GM12878 (cell line): ENCODE measurements at regions not wholly inside any gene's neighbourhood (a gene's known extent, or its start where the extent isn't known, plus 50 kb on each side); places are given as distances from the start of the nearest gene placed in this dataset.

Experiments
- ATAC-seq: fragments of 200-7000 bp; cut with Tn5 transposase; 3 replicates; pipeline ENCODE4 v1.9.1; 2020; ENCODE audit warnings: mild to moderate bottlenecking, moderate library complexity
- BruUV-seq: library from RNA; stranded (reverse); fragments of 400-500 nt; replicated peaks from 2 replicates; lab custom pipeline; 2021; lab: Mats Ljungman, UMichigan
- CTCF ChIA-PET: fragments of 300-600 bp; sonication (Branson Sonifier 250); formaldehyde crosslinking; extraction: SDS; loops from one replicate; lab custom pipeline; 2021; ENCODE audit warnings: inconsistent platforms; lab: Yijun Ruan, JAX
- POLR2A ChIA-PET: fragments of 350-600 bp; formaldehyde crosslinking; extraction: SDS; loops from one replicate; lab custom pipeline; 2021; ENCODE audit warnings: inconsistent platforms; lab: Charles Lee
- RAD21 ChIA-PET: fragments of 300-600 bp; sonication (Branson Sonifier 250); formaldehyde crosslinking; loops from one replicate; lab custom pipeline; 2023; ENCODE audit warnings: antibody characterized with exemption; ENCODE audit not compliant: unreplicated experiment; lab: Charles Lee
- SMC1A ChIA-PET: fragments of 300-600 bp; sonication (Branson Sonifier 250); formaldehyde crosslinking; loops from one replicate; lab custom pipeline; 2023; ENCODE audit not compliant: unreplicated experiment, uncharacterized antibody; lab: Charles Lee
- DNase-seq: peaks from one replicate; pipeline ENCODE4 v3.0.0-alpha.2; 2011; ENCODE audit warnings: low read depth, low spot score
- FAIRE-seq: peaks from 3 replicates; lab custom pipeline; 2011; peaks lifted over from hg19 to GRCh38; lab: Jason Lieb, UNC
- H2AFZ ChIP-seq: 2 replicates; pipeline ENCODE4 v1.6.0; 2011; ENCODE audit warnings: low read depth, low read length, control low read depth; ENCODE audit not compliant: control insufficient read depth
- H3K27ac ChIP-seq: 2 replicates; pipeline ENCODE4 v1.5.1; 2011; ENCODE audit warnings: control low read depth; ENCODE audit not compliant: control insufficient read depth, insufficient read depth
- H3K27me3 ChIP-seq, 2 experiments: replicated peaks in 1 of 2; 2 replicates each; pipeline versions ENCODE4 v1.6.0 to v1.6.1; 2011; ENCODE audit warnings: low read length in 1 of 2; ENCODE audit not compliant: control insufficient read depth in 2 of 2, insufficient read depth in 2 of 2
- H3K36me3 ChIP-seq, 2 experiments: 2 replicates each; pipeline ENCODE4 v1.5.1; 2011; ENCODE audit warnings: low read length in 1 of 2; ENCODE audit not compliant: control insufficient read depth in 2 of 2, insufficient read depth in 2 of 2
- H3K4me1 ChIP-seq: 2 replicates; pipeline ENCODE4 v1.6.1; 2011; ENCODE audit warnings: mild to moderate bottlenecking, low read length, moderate library complexity, mixed read lengths; ENCODE audit not compliant: control insufficient read depth, insufficient read depth
- H3K4me2 ChIP-seq: 2 replicates; pipeline ENCODE4 v1.6.0; 2011; ENCODE audit warnings: control low read depth; ENCODE audit not compliant: control insufficient read depth, insufficient read depth
- H3K4me3 ChIP-seq: fragments of 200-600 bp; sonication (generic); 2 replicates; pipeline ENCODE4 v1.5.1; 2016
- H3K79me2 ChIP-seq: 2 replicates; pipeline ENCODE4 v1.6.0; 2011; ENCODE audit warnings: low read length; ENCODE audit not compliant: control insufficient read depth, insufficient read depth
- H3K9ac ChIP-seq: 2 replicates; pipeline ENCODE4 v1.8.0; 2011; ENCODE audit warnings: low read length, control low read depth, mixed read lengths; ENCODE audit not compliant: control insufficient read depth, insufficient read depth
- H3K9me3 ChIP-seq: replicated peaks from 3 replicates; pipeline ENCODE4 v1.5.1; 2011; ENCODE audit warnings: mild to moderate bottlenecking, low read length; ENCODE audit not compliant: control insufficient read depth, insufficient read depth
- H4K20me1 ChIP-seq: 2 replicates; pipeline ENCODE4 v1.6.0; 2011; ENCODE audit not compliant: control insufficient read depth, insufficient read depth
- BHLHE40 ChIP-seq, 2 experiments: fragments of 450-650 bp in 1 of 2; IDR thresholded peaks; 2 replicates each; pipeline ENCODE4 v1.6.1; 2011 to 2017; ENCODE audit warnings: low read depth in 2 of 2, borderline replicate concordance in 1 of 2, improper control_type of control experiment in 1 of 2, low read length in 1 of 2, mild to moderate bottlenecking in 1 of 2
- CBX5 ChIP-seq: sonication (generic); IDR thresholded peaks from 2 replicates; pipeline ENCODE4 v1.6.1; 2016; ENCODE audit warnings: low read depth, moderate library complexity, mild to moderate bottlenecking, inconsistent platforms
- ESRRA ChIP-seq: IDR thresholded peaks from 2 replicates; pipeline ENCODE4 v1.6.1; 2012; ENCODE audit warnings: mild to moderate bottlenecking, low read length, improper control_type of control experiment
- HDGF ChIP-seq: fragments of 450-650 bp; IDR thresholded peaks from 2 replicates; pipeline ENCODE4 v1.6.1; 2016; ENCODE audit warnings: antibody characterized with exemption
- RELA ChIP-seq: fragments of 450-650 bp; IDR thresholded peaks from 2 replicates; pipeline ENCODE4 v1.8.0; 2014; ENCODE audit warnings: borderline replicate concordance; ENCODE audit not compliant: partially characterized antibody
- SREBF1 ChIP-seq: IDR thresholded peaks from 2 replicates; pipeline ENCODE4 v1.6.1; 2012; ENCODE audit warnings: mild to moderate bottlenecking, low read length
- ZNF24 ChIP-seq: fragments of 450-650 bp; IDR thresholded peaks from 2 replicates; pipeline ENCODE4 v1.6.1; 2017; ENCODE audit warnings: antibody characterized with exemption, mild to moderate bottlenecking
- WGBS: methylation state at CpG from one replicate; pipeline ENCODE4 v1.1.6; 2016; ENCODE audit warnings: low lambda C conversion rate; ENCODE audit not compliant: insufficient replicate concordance, insufficient coverage; ENCODE audit errors: missing lambda C conversion rate; 5-methylcytosine and 5-hydroxymethylcytosine counted together
- in situ Hi-C: fragments of 300-500 bp; cut with MboI; formaldehyde crosslinking; loops from 9 replicates; pipeline ENCODE4 v1.14.3; 2018; ENCODE audit warnings: mixed read lengths
- intact Hi-C: fragments of 100-400 bp; cut with micrococcal nuclease; formaldehyde crosslinking; loops from one replicate; pipeline ENCODE4 v1.14.2; 2022; ENCODE audit not compliant: unreplicated experiment

DNA sequence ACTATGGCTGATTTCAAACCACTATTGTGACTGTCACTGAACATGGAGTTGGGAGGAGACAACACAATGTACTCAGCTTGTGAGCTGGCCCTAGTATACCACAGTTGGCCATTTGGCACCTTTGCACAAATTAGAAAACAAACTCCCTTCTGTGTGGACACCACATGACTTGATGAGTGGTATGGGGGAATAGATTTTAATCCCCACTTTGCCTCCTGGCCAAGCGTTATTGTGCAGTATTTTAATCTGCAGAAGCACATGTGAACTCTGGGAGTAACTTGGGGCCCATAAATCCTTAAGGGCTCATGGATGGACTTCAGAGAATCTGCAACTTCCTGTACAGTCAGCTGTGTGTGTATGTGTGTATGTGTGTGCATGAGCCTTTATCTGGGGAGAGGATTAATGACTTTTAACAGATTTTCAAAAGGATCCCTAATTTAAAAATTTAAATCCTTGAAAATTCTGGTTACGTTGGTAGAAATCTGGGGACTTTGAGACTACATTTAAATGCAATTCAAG, 105.0 kb upstream of the PAQR3 start (continued):
- no peak for TF ChIP-seq ZNF24
- TF ChIP-seq ESRRA: no peak
- no peak for TF ChIP-seq BHLHE40 (IDR thresholded peaks at IDR 0.05; ENCODE audit: borderline replicate concordance in 1 of 2, low read depth in 2 of 2, low read length in 1 of 2)
- TF ChIP-seq HDGF: no peak

- Histone ChIP-seq H3K79me2 (no peaks in the 10 kb centered on the region), H3K4me3 (no peak overlapping the region), H3K36me3 (no peaks in the 10 kb centered on the region), H3K27me3 (no peaks in the 10 kb centered on the region), H3K4me1 (no peaks in the 10 kb centered on the region), H3K27ac (no peak overlapping the region), H3K9me3 (no peaks in the 10 kb centered on the region), H3K4me2 (no peak overlapping the region), H4K20me1 (no peaks in the 10 kb centered on the region), H2AFZ (no peak overlapping the region), H3K9ac (no peak overlapping the region)
- RAD21 ChIA-PET: interaction anchor here (1.0 to 5.2 kb wide), 7 partner anchors 22 to 534 kb away, joined by 3 to 47 read pairs (median 7); no protein-coding TSS in a partner anchor
- intact Hi-C loops (loop anchor here (2.0 to 5.0 kb wide), 3 partner anchors 91 to 256 kb away; no protein-coding TSS in a partner anchor), in situ Hi-C loops (no loop called here)
- TF ChIP-seq CBX5 (no peak), SREBF1 (no peak), RELA (no peak)
- no peak for FAIRE-seq
- CTCF ChIA-PET: interaction anchor here (0.9 to 3.2 kb wide), 17 partner anchors 8 to 1172 kb away, joined by 3 to 48 read pairs (median 5); no protein-coding TSS in a partner anchor
- no peak for ATAC-seq
- BruUV-seq: no TSS peak
- no peak for DNase-seq
- SMC1A ChIA-PET: interaction anchor here (0.8 to 3.0 kb wide), 22 partner anchors 8 to 532 kb away, joined by 3 to 39 read pairs (median 5); no protein-coding TSS in a partner anchor
- POLR2A ChIA-PET: no interaction called here
- WGBS: 45% methylated on average over 6 of the region's 6 CpGs
Observed at GRCh38 chr4:79043138-79043537, 103.9 kb upstream of the PAQR3 start.
